PC-3 (cell line): ENCODE measurements at regions not wholly inside any gene's neighbourhood (a gene's known extent, or its start where the extent isn't known, plus 50 kb on each side); places are given as distances from the start of the nearest gene placed in this dataset.

ENCODE experiments used
- ATAC-seq: fragments of 200-7000 bp; cut with Tn5 transposase; 2 replicates; pipeline ENCODE4 v1.9.1; 2020; ENCODE audit warnings: mild to moderate bottlenecking, moderate library complexity
- BruUV-seq: library from RNA; stranded (reverse); fragments of 400-500 nt; replicated peaks from 2 replicates; lab custom pipeline; 2021; lab: Mats Ljungman, UMichigan
- CTCF ChIA-PET: fragments of 300-600 bp; sonication (Branson Sonifier 250); formaldehyde crosslinking; loops from one replicate; lab custom pipeline; 2022; ENCODE audit warnings: antibody characterized with exemption; lab: Charles Lee
- POLR2A ChIA-PET: fragments of 300-600 bp; sonication (Branson Sonifier 250); formaldehyde crosslinking; loops from one replicate; lab custom pipeline; 2022; ENCODE audit warnings: antibody characterized with exemption; ENCODE audit not compliant: unreplicated experiment; lab: Charles Lee
- DNase-seq: peaks from one replicate; pipeline ENCODE4 v3.0.0-alpha.2; 2015
- H2AFZ ChIP-seq: fragments of 300-600 bp; sonication (generic); 2 replicates; pipeline ENCODE4 v1.6.0; 2016; ENCODE audit warnings: antibody characterized with exemption, low read length
- H3F3A ChIP-seq: fragments of 300-600 bp; sonication (generic); one replicate; pipeline ENCODE4 v1.6.0; 2017; ENCODE audit warnings: antibody characterized with exemption, low read length, control low read depth, mild to moderate bottlenecking; ENCODE audit not compliant: unreplicated experiment
- H3K27ac ChIP-seq: fragments of 300-600 bp; sonication (generic); 2 replicates; pipeline ENCODE4 v1.5.1; 2016; ENCODE audit warnings: mild to moderate bottlenecking, low read length
- H3K27me3 ChIP-seq: fragments of 300-600 bp; sonication (generic); 2 replicates; pipeline ENCODE4 v1.6.1; 2016; ENCODE audit warnings: low read length, mixed read lengths
- H3K36me3 ChIP-seq: fragments of 300-600 bp; sonication (generic); 2 replicates; pipeline ENCODE4 v1.6.1; 2016; ENCODE audit warnings: low read depth, mixed run types, low read length, mixed read lengths
- H3K4me1 ChIP-seq: fragments of 300-600 bp; sonication (generic); 2 replicates; pipeline ENCODE4 v1.5.1; 2016; ENCODE audit warnings: low read length; ENCODE audit not compliant: insufficient read depth
- H3K4me2 ChIP-seq: fragments of 300-600 bp; sonication (generic); 2 replicates; pipeline ENCODE4 v1.6.0; 2016; ENCODE audit warnings: low read length
- H3K4me3 ChIP-seq: fragments of 300-600 bp; sonication (generic); 2 replicates; pipeline ENCODE4 v1.5.1; 2016; ENCODE audit warnings: mild to moderate bottlenecking, low read length, mixed read lengths
- H3K79me2 ChIP-seq: fragments of 300-600 bp; sonication (generic); 2 replicates; pipeline ENCODE4 v1.6.1; 2017; ENCODE audit warnings: low read length, mixed read lengths
- H3K9ac ChIP-seq: fragments of 300-600 bp; sonication (generic); 2 replicates; pipeline ENCODE4 v1.6.0; 2016; ENCODE audit warnings: mild to moderate bottlenecking, low read length
- H3K9me2 ChIP-seq: fragments of 300-600 bp; sonication (generic); replicated peaks from 2 replicates; pipeline ENCODE4 v1.6.1; 2016; ENCODE audit warnings: mixed run types, low read length, mixed read lengths
- H3K9me3 ChIP-seq: fragments of 300-600 bp; sonication (generic); 2 replicates; pipeline ENCODE4 v1.6.1; 2016; ENCODE audit warnings: low read length, mixed read lengths
- H4K20me1 ChIP-seq: fragments of 300-600 bp; sonication (generic); 2 replicates; pipeline ENCODE4 v1.6.1; 2016; ENCODE audit warnings: low read length, mixed read lengths
- CTCF ChIP-seq: fragments of 300-600 bp; sonication (generic); conservative IDR thresholded peaks from 2 replicates; pipeline ENCODE4 v1.5.1; 2017; ENCODE audit warnings: antibody characterized with exemption, low read depth, mild to moderate bottlenecking, low read length
- EZH2 ChIP-seq: fragments of 300-600 bp; sonication (generic); IDR thresholded peaks from one replicate; pipeline ENCODE4 v1.6.1; 2017; ENCODE audit warnings: antibody characterized with exemption, mild to moderate bottlenecking, low read length; ENCODE audit not compliant: unreplicated experiment
- EZH2phosphoT487 ChIP-seq: fragments of 300-600 bp; sonication (generic); IDR thresholded peaks from 2 replicates; pipeline ENCODE4 v1.6.1; 2018; ENCODE audit warnings: mild to moderate bottlenecking, antibody characterized with exemption, low read length, borderline replicate concordance
- intact Hi-C: fragments of 100-400 bp; cut with micrococcal nuclease; formaldehyde crosslinking; loops from 2 replicates; pipeline ENCODE4 v1.9.0; 2023

GRCh38 chr9:88723751-88724150 lies 188.8 kb downstream of the NXNL2 start:
- Histone ChIP-seq H3K4me1 (peaks cover 16% of the 10 kb centered on the region), H4K20me1 (no peaks in the 10 kb centered on the region), H3K4me2 (no peak overlapping the region), H3K27me3 (no peaks in the 10 kb centered on the region), H3K9me2 (no peaks in the 10 kb centered on the region), H2AFZ (no peak overlapping the region), H3K9me3 (no peaks in the 10 kb centered on the region), H3K27ac (no peak overlapping the region), H3K9ac (no peak overlapping the region), H3K4me3 (no peak overlapping the region), H3K79me2 (no peaks in the 10 kb centered on the region), H3F3A (no peaks in the 10 kb centered on the region), H3K36me3 (no peaks in the 10 kb centered on the region)
- ATAC-seq (no peak), DNase-seq (no peak)
- ChIA-PET CTCF (no interaction called here), POLR2A (no interaction called here)
- TF ChIP-seq EZH2 = no peak
- no peak for TF ChIP-seq CTCF
- TF ChIP-seq EZH2phosphoT487 = no peak
- intact Hi-C loops = loop anchor here (2.0 to 10.0 kb wide), 4 partner anchors 51 to 279 kb away; no protein-coding TSS in a partner anchor
- no TSS peak for BruUV-seq

- H3K4me1 ChIP-seq = peaks cover 16% of the 10 kb centered on the region
- H3K9me2 ChIP-seq = no peaks in the 10 kb centered on the region
- no peak overlapping the region for H3K4me3 ChIP-seq
- DNase-seq (no peak), ATAC-seq (no peak)
- no peaks in the 10 kb centered on the region for H3K27me3 ChIP-seq
- H4K20me1 ChIP-seq = no peaks in the 10 kb centered on the region
- no TSS peak for BruUV-seq
- CTCF ChIA-PET = no interaction called here
- POLR2A ChIA-PET = no interaction called here
- H3K9ac ChIP-seq = no peak overlapping the region
- intact Hi-C loops = loop anchor here (5.0 to 10.0 kb wide), 3 partner anchors 130 to 278 kb away; no protein-coding TSS in a partner anchor
- H2AFZ ChIP-seq = no peak overlapping the region
- no peaks in the 10 kb centered on the region for H3K79me2 ChIP-seq
- TF ChIP-seq CTCF (no peak), EZH2 (no peak), EZH2phosphoT487 (no peak)
- H3K4me2 ChIP-seq = no peak overlapping the region
- no peaks in the 10 kb centered on the region for H3K36me3 ChIP-seq
- H3K9me3 ChIP-seq = no peaks in the 10 kb centered on the region
- no peaks in the 10 kb centered on the region for H3F3A ChIP-seq
- H3K27ac ChIP-seq = no peak overlapping the region
These were observed 189.4 kb downstream of the NXNL2 start for GRCh38 chr9:88724331-88724730.

GRCh38 chr9:88725300-88726019 lies 190.5 kb downstream of the NXNL2 start:
- intact Hi-C loops = loop anchor here (10.0 kb wide), 2 partner anchors 129 to 131 kb away; no protein-coding TSS in a partner anchor
- H3K9me3 ChIP-seq = no peaks in the 10 kb centered on the region
- peaks cover 16% of the 10 kb centered on the region for H3K4me1 ChIP-seq
- H3K9me2 ChIP-seq = no peaks in the 10 kb centered on the region
- no peak overlapping the region for H3K9ac ChIP-seq
- H3F3A ChIP-seq = no peaks in the 10 kb centered on the region
- no peak overlapping the region for H2AFZ ChIP-seq
- H3K36me3 ChIP-seq = no peaks in the 10 kb centered on the region
- ATAC-seq = no peak
- no peak overlapping the region for H3K27ac ChIP-seq
- POLR2A ChIA-PET = no interaction called here
- BruUV-seq = no TSS peak
- TF ChIP-seq EZH2 (no peak), EZH2phosphoT487 (no peak), CTCF (no peak)
- H3K27me3 ChIP-seq = no peaks in the 10 kb centered on the region
- no peak overlapping the region for H3K4me2 ChIP-seq
- no peak for DNase-seq
- CTCF ChIA-PET = interaction anchor here (0.6 kb wide), 1 partner anchor 373 kb away, joined by 3 read pairs; no protein-coding TSS in a partner anchor
- H3K4me3 ChIP-seq = no peak overlapping the region
- no peaks in the 10 kb centered on the region for H3K79me2 ChIP-seq
- no peaks in the 10 kb centered on the region for H4K20me1 ChIP-seq
